HG02623 (cell line): ENCODE measurements at regions not wholly inside any gene's neighbourhood (a gene's known extent, or its start where the extent isn't known, plus 50 kb on each side); places are given as distances from the start of the nearest gene placed in this dataset.

ENCODE experiments used
- ATAC-seq: cut with Tn5 transposase; IDR thresholded peaks from one replicate; pipeline ENCODE4 v1.9.1; 2021; ENCODE audit warnings: moderate library complexity; ENCODE audit not compliant: unreplicated experiment

GRCh38 chr11:95295382-95296149, 64.6 kb upstream of the SESN3 start:
- ATAC-seq: no peak

GRCh38 chr11:95294701-95295100, 63.7 kb upstream of the SESN3 start:
- ATAC-seq: no peak

GRCh38 chr11:95293116-95293515, 62.1 kb upstream of the SESN3 start:
- no peak for ATAC-seq

DNA sequence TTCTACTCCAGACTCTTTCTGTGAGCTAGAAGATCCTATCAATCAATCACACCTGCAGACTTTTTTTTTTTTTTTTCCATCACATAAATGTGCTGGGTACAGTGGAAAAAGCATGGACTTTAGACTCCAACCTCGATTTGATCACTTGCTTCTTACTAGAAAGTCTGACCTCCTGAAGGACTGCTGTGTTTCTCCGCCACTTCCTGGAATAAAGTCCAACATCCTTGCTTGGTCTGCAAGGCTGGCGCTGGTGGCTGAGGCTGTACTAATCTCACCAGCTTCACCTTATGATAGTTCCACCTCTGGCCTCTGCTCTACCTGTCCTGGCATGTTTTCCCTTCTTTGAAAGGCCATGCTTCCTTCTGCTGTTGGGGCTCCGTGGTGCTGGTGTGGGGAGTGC, 60.9 kb upstream of the SESN3 start:
- ATAC-seq: no peak

GRCh38 chr11:95289378-95290101, 58.5 kb upstream of the SESN3 start:
- ATAC-seq: no peak

- ATAC-seq: no peak
Measured at GRCh38 chr11:95284057-95285052, 53.4 kb upstream of the SESN3 start.

- no peak for ATAC-seq
Measured at GRCh38 chr11:95283650-95284049, 52.6 kb upstream of the SESN3 start.

GRCh38 chr11:95283146-95283545, 52.1 kb upstream of the SESN3 start:
- no peak for ATAC-seq

DNA sequence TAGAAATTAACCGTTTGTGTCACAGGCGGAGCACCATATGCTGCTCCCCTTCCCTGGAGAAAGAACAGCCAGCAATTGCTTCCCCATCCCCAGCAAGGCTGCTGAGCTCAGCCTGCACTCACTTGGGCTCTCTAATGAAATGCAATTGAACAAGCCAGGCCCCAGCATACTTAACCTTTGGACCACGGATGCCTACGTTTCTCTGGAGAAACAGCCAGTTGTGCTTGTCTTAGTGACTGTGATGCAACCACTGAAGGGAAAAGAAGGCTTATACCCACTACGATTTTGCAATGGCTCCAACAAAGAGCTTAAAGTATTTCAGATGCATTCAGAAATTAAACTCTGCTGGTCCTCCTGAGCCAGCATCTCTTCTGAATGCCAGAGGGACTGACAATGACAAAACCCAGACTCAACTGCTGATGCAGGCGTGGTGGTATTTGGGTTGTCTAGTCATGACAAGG, 51.3 kb upstream of the SESN3 start:
- no peak for ATAC-seq
